Mesendoderm (in vitro differentiated cells): ENCODE measurements at regions not wholly inside any gene's neighbourhood (a gene's known extent, or its start where the extent isn't known, plus 50 kb on each side); places are given as distances from the start of the nearest gene placed in this dataset.
"Not testable (repeated sequence)": the region's sequence is repeated elsewhere in the genome, so short reads cannot be mapped to it uniquely, and the experiment has no call there.

Experiments
- DNase-seq: peaks from one replicate; pipeline ENCODE4 v3.0.0; 2013
- H2AK5ac ChIP-seq: 2 replicates; pipeline ENCODE4 v1.6.1; 2013; ENCODE audit warnings: low read length, inconsistent platforms
- H2BK120ac ChIP-seq: 2 replicates; pipeline ENCODE4 v1.6.1; 2013; ENCODE audit warnings: low read depth, mild to moderate bottlenecking, low read length, moderate library complexity, mixed read lengths
- H2BK15ac ChIP-seq: replicated peaks from 2 replicates; pipeline ENCODE4 v1.6.1; 2013; ENCODE audit warnings: low read depth, mild to moderate bottlenecking, moderate library complexity
- H2BK5ac ChIP-seq: 2 replicates; pipeline ENCODE4 v1.6.1; 2013; ENCODE audit warnings: low read length, inconsistent platforms
- H3K18ac ChIP-seq: 2 replicates; pipeline ENCODE4 v1.6.1; 2013; ENCODE audit warnings: mild to moderate bottlenecking, low read length, mixed read lengths
- H3K23ac ChIP-seq: one replicate; pipeline ENCODE4 v1.6.1; 2013; ENCODE audit warnings: low read length
- H3K27ac ChIP-seq: 2 replicates; pipeline ENCODE4 v1.5.1; 2013; ENCODE audit warnings: low read depth, mild to moderate bottlenecking, inconsistent platforms, low read length, moderate library complexity
- H3K27me3 ChIP-seq: 2 replicates; pipeline ENCODE4 v1.6.1; 2013; ENCODE audit warnings: low read length, control low read depth, mild to moderate bottlenecking, inconsistent platforms; ENCODE audit not compliant: insufficient read depth, poor library complexity
- H3K36me3 ChIP-seq: 2 replicates; pipeline ENCODE4 v1.6.1; 2013; ENCODE audit warnings: low read length, inconsistent platforms; ENCODE audit not compliant: control insufficient read depth, insufficient read depth
- H3K4ac ChIP-seq: one replicate; pipeline ENCODE4 v1.6.1; 2013; ENCODE audit warnings: low read depth, mild to moderate bottlenecking, low read length, moderate library complexity
- H3K4me1 ChIP-seq: 2 replicates; pipeline ENCODE4 v1.6.1; 2013; ENCODE audit warnings: low read depth, low read length, inconsistent platforms; ENCODE audit not compliant: control insufficient read depth
- H3K4me2 ChIP-seq: 2 replicates; pipeline ENCODE4 v1.6.1; 2013; ENCODE audit warnings: low read length
- H3K4me3 ChIP-seq: 2 replicates; pipeline ENCODE4 v1.5.1; 2013; ENCODE audit warnings: mild to moderate bottlenecking, low read length
- H3K56ac ChIP-seq: one replicate; pipeline ENCODE4 v1.6.1; 2013; ENCODE audit warnings: low read length
- H3K79me1 ChIP-seq: 2 replicates; pipeline ENCODE4 v1.6.1; 2013; ENCODE audit warnings: low read length, inconsistent platforms
- H3K79me2 ChIP-seq: 2 replicates; pipeline ENCODE4 v1.6.1; 2013; ENCODE audit warnings: mild to moderate bottlenecking, low read length; ENCODE audit not compliant: control insufficient read depth, insufficient read depth
- H3K9ac ChIP-seq: 2 replicates; pipeline ENCODE4 v1.6.1; 2013; ENCODE audit warnings: low read length, inconsistent platforms
- H4K5ac ChIP-seq: one replicate; pipeline ENCODE4 v1.6.1; 2013; ENCODE audit warnings: low read length
- H4K8ac ChIP-seq: one replicate; pipeline ENCODE4 v1.6.1; 2013; ENCODE audit warnings: low read depth, mild to moderate bottlenecking, control low read depth, low read length, moderate library complexity
- WGBS: extraction: QIAGEN DNeasy Blood & Tissue Kit; methylation state at CpG from one replicate; pipeline ENCODE4 v1.1.7; 2013; ENCODE audit warnings: low lambda C conversion rate, missing lambda C conversion rate; ENCODE audit not compliant: insufficient coverage; ENCODE audit errors: extremely low coverage; 5-methylcytosine and 5-hydroxymethylcytosine counted together

GRCh38 chr5:92268343-92268742 is 885.2 kb upstream of the ARRDC3 start:
- Histone ChIP-seq H2BK15ac (no peak overlapping the region), H3K4me2 (no peak overlapping the region), H3K4me1 (no peaks in the 10 kb centered on the region), H3K56ac (no peak overlapping the region), H3K27ac (no peak overlapping the region), H3K79me2 (no peaks in the 10 kb centered on the region), H3K23ac (no peak overlapping the region), H2AK5ac (no peak overlapping the region), H3K4ac (no peak overlapping the region), H2BK5ac (no peak overlapping the region), H3K4me3 (no peak overlapping the region), H4K5ac (no peak overlapping the region), H3K79me1 (no peaks in the 10 kb centered on the region), H3K18ac (no peak overlapping the region), H3K27me3 (no peaks in the 10 kb centered on the region), H4K8ac (no peak overlapping the region), H3K9ac (no peak overlapping the region), H2BK120ac (no peak overlapping the region), H3K36me3 (no peaks in the 10 kb centered on the region)
- whole genome bisulfite sequencing, result no CpG with 5 or more reads among the region's 6 CpGs
- DNase-seq, result no peak

- no CpG with 5 or more reads among the region's 4 CpGs for whole genome bisulfite sequencing
- Histone ChIP-seq H4K5ac (no peak overlapping the region), H2AK5ac (no peak overlapping the region), H3K56ac (no peak overlapping the region), H4K8ac (no peak overlapping the region), H3K9ac (no peak overlapping the region), H3K23ac (no peak overlapping the region), H2BK15ac (no peak overlapping the region), H3K4me3 (no peak overlapping the region), H2BK120ac (no peak overlapping the region), H3K27ac (no peak overlapping the region), H3K36me3 (no peaks in the 10 kb centered on the region), H3K4me2 (no peak overlapping the region), H3K4me1 (no peaks in the 10 kb centered on the region), H3K27me3 (no peaks in the 10 kb centered on the region), H3K79me2 (no peaks in the 10 kb centered on the region), H2BK5ac (no peak overlapping the region), H3K18ac (no peak overlapping the region), H3K4ac (no peak overlapping the region), H3K79me1 (no peaks in the 10 kb centered on the region)
- no peak for DNase-seq
These were observed 884.7 kb upstream of the ARRDC3 start for GRCh38 chr5:92267830-92268229.

- H3K79me2 ChIP-seq, result no peaks in the 10 kb centered on the region
These were observed 882.7 kb upstream of the ARRDC3 start for GRCh38 chr5:92265804-92266203.

GRCh38 chr5:92255605-92256004 is 872.5 kb upstream of the ARRDC3 start:
- H3K56ac ChIP-seq, H2BK120ac ChIP-seq, H3K4me3 ChIP-seq, H3K9ac ChIP-seq, H3K36me3 ChIP-seq, H2BK15ac ChIP-seq, H2BK5ac ChIP-seq, H3K79me1 ChIP-seq, H3K27me3 ChIP-seq, H3K4me2 ChIP-seq, H4K8ac ChIP-seq, H4K5ac ChIP-seq, DNase-seq, H2AK5ac ChIP-seq, H3K18ac ChIP-seq, H3K4ac ChIP-seq, H3K4me1 ChIP-seq, H3K27ac ChIP-seq, H3K23ac ChIP-seq, H3K79me2 ChIP-seq: not testable (repeated sequence)

More at GRCh38 chr5:92265804-92266203, 882.7 kb upstream of the ARRDC3 start:
- Histone ChIP-seq H3K4me1 (no peaks in the 10 kb centered on the region), H3K4ac (no peak overlapping the region), H3K36me3 (no peaks in the 10 kb centered on the region), H3K27ac (no peak overlapping the region), H3K9ac (no peak overlapping the region), H2BK120ac (no peak overlapping the region), H3K27me3 (no peaks in the 10 kb centered on the region), H3K18ac (no peak overlapping the region), H3K4me2 (no peak overlapping the region), H2BK15ac (no peak overlapping the region), H2AK5ac (no peak overlapping the region), H2BK5ac (no peak overlapping the region), H3K56ac (no peak overlapping the region), H3K79me1 (no peaks in the 10 kb centered on the region), H4K8ac (no peak overlapping the region), H3K23ac (no peak overlapping the region), H4K5ac (no peak overlapping the region), H3K4me3 (no peak overlapping the region)
- no CpG with 5 or more reads among the region's 3 CpGs for WGBS
- no peak for DNase-seq

GRCh38 chr5:92248518-92248917 is 865.4 kb upstream of the ARRDC3 start:
- Histone ChIP-seq H3K79me1 (no peaks in the 10 kb centered on the region), H3K79me2 (no peaks in the 10 kb centered on the region), H2BK120ac (no peak overlapping the region), H3K4me2 (no peak overlapping the region), H2AK5ac (no peak overlapping the region), H4K8ac (no peak overlapping the region), H2BK5ac (no peak overlapping the region), H3K36me3 (no peaks in the 10 kb centered on the region), H3K56ac (no peak overlapping the region), H3K18ac (no peak overlapping the region), H3K4me1 (no peaks in the 10 kb centered on the region), H3K4me3 (no peak overlapping the region), H3K27ac (no peak overlapping the region), H3K23ac (no peak overlapping the region), H3K4ac (no peak overlapping the region), H4K5ac (no peak overlapping the region), H3K9ac (no peak overlapping the region), H2BK15ac (no peak overlapping the region), H3K27me3 (no peaks in the 10 kb centered on the region)
- no peak for DNase-seq
- no CpG with 5 or more reads among the region's 6 CpGs for WGBS

GRCh38 chr5:92242170-92242569 is 859.1 kb upstream of the ARRDC3 start:
- no peak overlapping the region for H2BK120ac ChIP-seq
- no peak overlapping the region for H3K18ac ChIP-seq
- H3K4ac ChIP-seq, result no peak overlapping the region
- H3K4me3 ChIP-seq, result no peak overlapping the region
- no peak overlapping the region for H2BK15ac ChIP-seq
- H3K9ac ChIP-seq, result no peak overlapping the region
- H3K27me3 ChIP-seq, result no peaks in the 10 kb centered on the region
- no peak overlapping the region for H4K5ac ChIP-seq
- H3K4me1 ChIP-seq, result no peaks in the 10 kb centered on the region
- H3K27ac ChIP-seq, result no peak overlapping the region
- H3K23ac ChIP-seq, result no peak overlapping the region
- no peak overlapping the region for H2BK5ac ChIP-seq
- no peak overlapping the region for H4K8ac ChIP-seq
- H3K4me2 ChIP-seq, result no peak overlapping the region
- H3K79me1 ChIP-seq, result no peaks in the 10 kb centered on the region
- no peaks in the 10 kb centered on the region for H3K79me2 ChIP-seq
- H3K36me3 ChIP-seq, result no peaks in the 10 kb centered on the region
- no peak overlapping the region for H2AK5ac ChIP-seq
- DNase-seq, result no peak
- no peak overlapping the region for H3K56ac ChIP-seq
